Astrocyte (in vitro differentiated cells and primary cell): ENCODE measurements at regions not wholly inside any gene's neighbourhood (a gene's known extent, or its start where the extent isn't known, plus 50 kb on each side); places are given as distances from the start of the nearest gene placed in this dataset.
A peak's percentile ranks its signal among the peaks of the same experiment; 100 is the strongest.

Experiments
- DNase-seq: peaks from one replicate; pipeline ENCODE4 v3.0.0-alpha.2; 2010; ENCODE audit warnings: low read depth
- FAIRE-seq: peaks from 2 replicates; lab custom pipeline; 2011; peaks lifted over from hg19 to GRCh38; lab: Jason Lieb, UNC
- H2AFZ ChIP-seq: 2 replicates; pipeline ENCODE4 v1.6.0; 2012; ENCODE audit warnings: low read depth, low read length, inconsistent platforms
- H3K27ac ChIP-seq: 2 replicates; pipeline ENCODE4 v1.5.1; 2011; ENCODE audit warnings: low read depth, low read length, inconsistent platforms
- H3K27me3 ChIP-seq: 2 replicates; pipeline ENCODE4 v1.6.0; 2011; ENCODE audit warnings: low read length, inconsistent platforms; ENCODE audit not compliant: insufficient read depth
- H3K36me3 ChIP-seq: 2 replicates; pipeline ENCODE4 v1.5.1; 2011; ENCODE audit warnings: low read length, inconsistent platforms; ENCODE audit not compliant: insufficient read depth
- H3K4me1 ChIP-seq: 2 replicates; pipeline ENCODE4 v1.5.1; 2011; ENCODE audit warnings: low read length, inconsistent platforms; ENCODE audit not compliant: insufficient read depth
- H3K4me2 ChIP-seq: 2 replicates; pipeline ENCODE4 v1.6.0; 2012; ENCODE audit warnings: low read length, inconsistent platforms
- H3K4me3 ChIP-seq: 2 replicates; pipeline ENCODE4 v1.5.1; 2011; ENCODE audit warnings: low read depth, mild to moderate bottlenecking, low read length, inconsistent platforms; ENCODE audit not compliant: insufficient read depth
- H3K79me2 ChIP-seq: 2 replicates; pipeline ENCODE4 v1.6.0; 2012; ENCODE audit warnings: mild to moderate bottlenecking, low read length, inconsistent platforms; ENCODE audit not compliant: insufficient read depth
- H3K9ac ChIP-seq: 2 replicates; pipeline ENCODE4 v1.6.0; 2012; ENCODE audit warnings: mild to moderate bottlenecking, low read length, inconsistent platforms
- H3K9me3 ChIP-seq: 2 replicates; pipeline ENCODE4 v1.5.1; 2012; ENCODE audit warnings: low read depth, mild to moderate bottlenecking, low read length, inconsistent platforms; ENCODE audit not compliant: insufficient read depth
- H4K20me1 ChIP-seq: 2 replicates; pipeline ENCODE4 v1.6.0; 2012; ENCODE audit warnings: low read length, inconsistent platforms; ENCODE audit not compliant: insufficient read depth
- H3K27ac Mint-ChIP-seq: one replicate; pipeline ENCODE4 v1.8.0; 2021; ENCODE audit warnings: mild to moderate bottlenecking, mixed read lengths; ENCODE audit not compliant: unreplicated experiment
- H3K27me3 Mint-ChIP-seq: one replicate; pipeline ENCODE4 v1.8.0; 2021; ENCODE audit warnings: low read depth, mixed read lengths; ENCODE audit not compliant: unreplicated experiment
- H3K36me3 Mint-ChIP-seq: one replicate; pipeline ENCODE4 v1.8.0; 2021; ENCODE audit warnings: low read depth, mixed read lengths; ENCODE audit not compliant: unreplicated experiment
- H3K4me1 Mint-ChIP-seq: one replicate; pipeline ENCODE4 v1.8.0; 2021; ENCODE audit warnings: low read depth, mixed read lengths; ENCODE audit not compliant: unreplicated experiment
- H3K4me3 Mint-ChIP-seq: one replicate; pipeline ENCODE4 v1.8.0; 2021; ENCODE audit warnings: mild to moderate bottlenecking, moderate library complexity, mixed read lengths; ENCODE audit not compliant: unreplicated experiment
- H3K9me3 Mint-ChIP-seq: one replicate; pipeline ENCODE4 v1.8.0; 2021; ENCODE audit warnings: mild to moderate bottlenecking, mixed read lengths; ENCODE audit not compliant: unreplicated experiment
- EZH2 ChIP-seq: IDR thresholded peaks from 2 replicates; pipeline ENCODE4 v1.6.1; 2012; ENCODE audit warnings: mild to moderate bottlenecking, low read length, inconsistent platforms; ENCODE audit not compliant: insufficient read depth
- TF ChIP-seq, protein P1 (sequence below): IDR thresholded peaks from 2 replicates; pipeline ENCODE4 v1.5.1; 2011; ENCODE audit warnings: low read depth, mild to moderate bottlenecking, inconsistent platforms, low read length, moderate library complexity; ENCODE audit not compliant: insufficient read depth

DNA sequence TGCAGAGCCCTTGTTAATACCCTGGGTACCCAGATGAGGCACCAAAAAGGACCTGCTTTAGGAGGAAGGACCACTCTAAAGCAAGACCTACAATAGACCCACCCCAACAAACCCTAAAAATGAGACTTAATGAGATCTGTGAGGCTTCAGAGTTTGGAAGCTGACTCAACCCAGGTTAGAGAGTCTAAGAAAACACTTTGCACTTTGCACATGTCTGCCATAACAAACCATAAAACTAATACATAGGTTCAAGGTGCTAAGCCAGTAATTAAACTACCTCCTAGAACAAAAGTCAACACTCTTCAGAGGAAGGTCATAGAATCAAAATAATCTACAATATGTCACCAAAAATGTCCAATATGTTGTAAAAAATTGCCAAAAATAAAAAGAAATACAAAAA lies 124.7 kb upstream of the C1orf21 start:
- no peak for TF ChIP-seq EZH2
- TF ChIP-seq, protein P1, sequence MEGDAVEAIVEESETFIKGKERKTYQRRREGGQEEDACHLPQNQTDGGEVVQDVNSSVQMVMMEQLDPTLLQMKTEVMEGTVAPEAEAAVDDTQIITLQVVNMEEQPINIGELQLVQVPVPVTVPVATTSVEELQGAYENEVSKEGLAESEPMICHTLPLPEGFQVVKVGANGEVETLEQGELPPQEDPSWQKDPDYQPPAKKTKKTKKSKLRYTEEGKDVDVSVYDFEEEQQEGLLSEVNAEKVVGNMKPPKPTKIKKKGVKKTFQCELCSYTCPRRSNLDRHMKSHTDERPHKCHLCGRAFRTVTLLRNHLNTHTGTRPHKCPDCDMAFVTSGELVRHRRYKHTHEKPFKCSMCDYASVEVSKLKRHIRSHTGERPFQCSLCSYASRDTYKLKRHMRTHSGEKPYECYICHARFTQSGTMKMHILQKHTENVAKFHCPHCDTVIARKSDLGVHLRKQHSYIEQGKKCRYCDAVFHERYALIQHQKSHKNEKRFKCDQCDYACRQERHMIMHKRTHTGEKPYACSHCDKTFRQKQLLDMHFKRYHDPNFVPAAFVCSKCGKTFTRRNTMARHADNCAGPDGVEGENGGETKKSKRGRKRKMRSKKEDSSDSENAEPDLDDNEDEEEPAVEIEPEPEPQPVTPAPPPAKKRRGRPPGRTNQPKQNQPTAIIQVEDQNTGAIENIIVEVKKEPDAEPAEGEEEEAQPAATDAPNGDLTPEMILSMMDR: no peak
- Mint-ChIP-seq H3K36me3 (no peaks in the 10 kb centered on the region), H3K9me3 (no peaks in the 10 kb centered on the region), H3K27ac (no peak overlapping the region), H3K27me3 (peaks cover 3% of the 10 kb centered on the region), H3K4me1 (peaks cover 7% of the 10 kb centered on the region), H3K4me3 (no peak overlapping the region)
- Histone ChIP-seq H3K9me3 (no peaks in the 10 kb centered on the region), H3K4me3 (no peak overlapping the region), H3K4me1 (no peaks in the 10 kb centered on the region), H3K27me3 (no peaks in the 10 kb centered on the region), H3K9ac (no peak overlapping the region), H3K36me3 (no peaks in the 10 kb centered on the region), H2AFZ (no peak overlapping the region), H4K20me1 (no peaks in the 10 kb centered on the region), H3K4me2 (no peak overlapping the region), H3K79me2 (no peaks in the 10 kb centered on the region), H3K27ac (no peak overlapping the region)
- FAIRE-seq: no peak
- no peak for DNase-seq

- Histone ChIP-seq H3K79me2 (no peaks in the 10 kb centered on the region), H4K20me1 (no peaks in the 10 kb centered on the region), H3K27me3 (no peaks in the 10 kb centered on the region), H3K9ac (no peak overlapping the region), H3K27ac (no peak overlapping the region), H3K4me2 (no peak overlapping the region), H2AFZ (no peak overlapping the region), H3K9me3 (no peaks in the 10 kb centered on the region), H3K4me1 (peaks cover 10% of the 10 kb centered on the region), H3K4me3 (no peak overlapping the region), H3K36me3 (no peaks in the 10 kb centered on the region)
- no peaks in the 10 kb centered on the region for H3K9me3 Mint-ChIP-seq
- H3K4me3 Mint-ChIP-seq: no peak overlapping the region
- no peak for DNase-seq
- peaks cover 18% of the 10 kb centered on the region for H3K4me1 Mint-ChIP-seq
- no peaks in the 10 kb centered on the region for H3K36me3 Mint-ChIP-seq
- H3K27me3 Mint-ChIP-seq: peaks cover 3% of the 10 kb centered on the region
- no peak for FAIRE-seq
- no peak overlapping the region for H3K27ac Mint-ChIP-seq
- TF ChIP-seq, protein P1: no peak
- no peak for TF ChIP-seq EZH2
Measured at GRCh38 chr1:184267747-184268146, 119.1 kb upstream of the C1orf21 start.

DNA sequence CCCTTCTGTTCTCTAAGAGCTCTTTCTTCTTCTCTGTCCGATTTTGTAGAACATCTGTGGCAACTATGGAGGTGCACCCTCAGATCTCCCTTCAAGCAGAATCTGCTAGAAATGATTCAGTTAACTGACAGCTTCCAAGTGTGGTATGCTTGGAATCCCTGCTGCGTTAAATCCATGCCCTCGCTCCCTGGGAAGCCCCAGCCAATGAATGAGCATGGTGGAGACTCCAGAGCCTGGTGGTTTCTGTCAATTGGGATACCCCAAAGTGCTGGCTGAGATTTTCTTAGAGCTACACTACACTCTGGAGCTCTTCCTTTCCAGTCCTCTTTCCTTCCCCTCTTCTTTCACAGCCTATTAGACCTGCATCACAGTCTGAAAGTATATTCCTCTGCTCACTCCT lies 116.3 kb upstream of the C1orf21 start:
- Histone ChIP-seq H3K36me3 (no peaks in the 10 kb centered on the region), H4K20me1 (no peaks in the 10 kb centered on the region), H3K27ac (no peak overlapping the region), H3K79me2 (no peaks in the 10 kb centered on the region), H2AFZ (peak overlapping the region; percentile 14), H3K27me3 (no peaks in the 10 kb centered on the region), H3K4me1 (peaks cover 12% of the 10 kb centered on the region), H3K9me3 (no peaks in the 10 kb centered on the region), H3K9ac (no peak overlapping the region), H3K4me2 (no peak overlapping the region), H3K4me3 (no peak overlapping the region)
- H3K9me3 Mint-ChIP-seq: peaks cover 2% of the 10 kb centered on the region
- peaks cover 22% of the 10 kb centered on the region for H3K4me1 Mint-ChIP-seq
- H3K27ac Mint-ChIP-seq: no peak overlapping the region
- peak; percentile 27 for DNase-seq
- no peaks in the 10 kb centered on the region for H3K27me3 Mint-ChIP-seq
- H3K36me3 Mint-ChIP-seq: no peaks in the 10 kb centered on the region
- H3K4me3 Mint-ChIP-seq: no peak overlapping the region
- TF ChIP-seq, protein P1: no peak
- no peak for TF ChIP-seq EZH2
- no peak for FAIRE-seq
